Peyer's patch (tissue), 4 donors: ENCODE measurements at regions not wholly inside any gene's neighbourhood (a gene's known extent, or its start where the extent isn't known, plus 50 kb on each side); places are given as distances from the start of the nearest gene placed in this dataset.

ENCODE experiments used
- POLR2A ChIP-seq, 2 donors: fragments of 450-650 bp; IDR thresholded peaks; one replicate each; pipeline ENCODE4 v1.5.1; 2017; ENCODE audit warnings: antibody characterized with exemption in 2 of 2, mild to moderate bottlenecking in 2 of 2, moderate library complexity in 2 of 2
- TF ChIP-seq, protein P1 (sequence below), 6 experiments: fragments of 450-650 bp in 4 of 6; fragments of 200-600 bp in 2 of 6; sonication (generic) in 1 of 6; IDR thresholded peaks; one replicate each; pipeline ENCODE4 v1.5.1; 2017 to 2019; ENCODE audit warnings: antibody characterized with exemption in 6 of 6, mild to moderate bottlenecking in 3 of 6, moderate library complexity in 1 of 6

DNA sequence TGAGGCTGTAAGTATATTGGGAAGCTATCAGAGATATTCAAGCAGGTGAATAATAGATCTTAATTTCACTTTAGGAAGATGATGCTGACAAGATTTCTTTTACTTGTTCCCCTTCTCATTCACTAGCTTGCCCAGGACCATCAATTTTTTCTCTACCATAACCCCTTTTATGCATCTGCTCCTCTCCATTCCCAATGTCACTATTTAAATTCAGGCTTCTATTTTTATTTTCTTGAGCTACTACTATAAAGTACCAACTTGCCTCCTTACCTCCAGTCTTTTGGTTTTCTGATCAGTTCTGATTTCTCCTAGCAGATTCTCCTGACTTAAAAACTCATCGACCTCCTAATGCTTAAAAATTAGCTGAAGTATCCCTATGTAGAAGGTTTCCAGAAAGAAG is 97.7 kb upstream of the SMIM30 start:
- TF ChIP-seq POLR2A (IDR thresholded peaks at IDR 0.05): no peak
- TF ChIP-seq, protein P1, sequence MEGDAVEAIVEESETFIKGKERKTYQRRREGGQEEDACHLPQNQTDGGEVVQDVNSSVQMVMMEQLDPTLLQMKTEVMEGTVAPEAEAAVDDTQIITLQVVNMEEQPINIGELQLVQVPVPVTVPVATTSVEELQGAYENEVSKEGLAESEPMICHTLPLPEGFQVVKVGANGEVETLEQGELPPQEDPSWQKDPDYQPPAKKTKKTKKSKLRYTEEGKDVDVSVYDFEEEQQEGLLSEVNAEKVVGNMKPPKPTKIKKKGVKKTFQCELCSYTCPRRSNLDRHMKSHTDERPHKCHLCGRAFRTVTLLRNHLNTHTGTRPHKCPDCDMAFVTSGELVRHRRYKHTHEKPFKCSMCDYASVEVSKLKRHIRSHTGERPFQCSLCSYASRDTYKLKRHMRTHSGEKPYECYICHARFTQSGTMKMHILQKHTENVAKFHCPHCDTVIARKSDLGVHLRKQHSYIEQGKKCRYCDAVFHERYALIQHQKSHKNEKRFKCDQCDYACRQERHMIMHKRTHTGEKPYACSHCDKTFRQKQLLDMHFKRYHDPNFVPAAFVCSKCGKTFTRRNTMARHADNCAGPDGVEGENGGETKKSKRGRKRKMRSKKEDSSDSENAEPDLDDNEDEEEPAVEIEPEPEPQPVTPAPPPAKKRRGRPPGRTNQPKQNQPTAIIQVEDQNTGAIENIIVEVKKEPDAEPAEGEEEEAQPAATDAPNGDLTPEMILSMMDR (IDR thresholded peaks at IDR 0.05): no peak
